ENCODE measurements at regions not wholly inside any gene's neighbourhood (a gene's known extent, or its start where the extent isn't known, plus 50 kb on each side); places are given as distances from the start of the nearest gene placed in this dataset.

- POLR2A ChIA-PET: no interaction called here
- no peak for ATAC-seq (ENCODE audit: low read depth)
- CTCF ChIA-PET: no interaction called here
These were observed 270.3 kb upstream of the CCDC54 start for GRCh38 chr3:107106907-107107306.

GRCh38 chr3:107110596-107111305, 266.5 kb upstream of the CCDC54 start:
- Mint-ChIP-seq H3K27ac (no peak overlapping the region), H3K9me3 (no peaks in the 10 kb centered on the region), H3K4me1 (no peaks in the 10 kb centered on the region), H3K4me3 (no peak overlapping the region), H3K36me3 (ENCODE audit: low read depth) (no peaks in the 10 kb centered on the region), H3K27me3 (no peaks in the 10 kb centered on the region)
- no peak for TF ChIP-seq CTCF (IDR thresholded peaks at IDR 0.05)
- ChIA-PET POLR2A (no interaction called here), CTCF (no interaction called here)
- DNase-seq (no peak), ATAC-seq (ENCODE audit: low read depth) (no peak)
- intact Hi-C loops (cut with micrococcal nuclease): no loop called here

More at GRCh38 chr3:107106907-107107306, 270.3 kb upstream of the CCDC54 start:
- intact Hi-C loops (cut with micrococcal nuclease): no loop called here
- no peaks in the 10 kb centered on the region for H3K4me1 Mint-ChIP-seq
- H3K36me3 Mint-ChIP-seq (ENCODE audit: low read depth): no peaks in the 10 kb centered on the region
- no peak overlapping the region for H3K27ac Mint-ChIP-seq
- no peak for TF ChIP-seq CTCF (IDR thresholded peaks at IDR 0.05)
- no peak for DNase-seq
- no peaks in the 10 kb centered on the region for H3K9me3 Mint-ChIP-seq
- H3K27me3 Mint-ChIP-seq: no peaks in the 10 kb centered on the region
- H3K4me3 Mint-ChIP-seq: no peak overlapping the region

- Mint-ChIP-seq H3K4me3 (no peak overlapping the region), H3K27ac (no peak overlapping the region), H3K27me3 (no peaks in the 10 kb centered on the region), H3K4me1 (no peaks in the 10 kb centered on the region), H3K9me3 (no peaks in the 10 kb centered on the region), H3K36me3 (ENCODE audit: low read depth) (no peaks in the 10 kb centered on the region)
- intact Hi-C loops (cut with micrococcal nuclease): no loop called here
- TF ChIP-seq CTCF (IDR thresholded peaks at IDR 0.05): no peak
- POLR2A ChIA-PET: no interaction called here
- CTCF ChIA-PET: no interaction called here
- ATAC-seq (ENCODE audit: low read depth) (no peak), DNase-seq (no peak)
These were observed 265.4 kb upstream of the CCDC54 start for GRCh38 chr3:107111872-107112271.

GRCh38 chr3:107112356-107112755, 264.9 kb upstream of the CCDC54 start:
- ATAC-seq (ENCODE audit: low read depth): no peak
- CTCF ChIA-PET: no interaction called here
- Mint-ChIP-seq H3K4me1 (no peaks in the 10 kb centered on the region), H3K27me3 (no peaks in the 10 kb centered on the region), H3K36me3 (ENCODE audit: low read depth) (no peaks in the 10 kb centered on the region), H3K27ac (no peak overlapping the region), H3K4me3 (no peak overlapping the region), H3K9me3 (no peaks in the 10 kb centered on the region)
- no peak for TF ChIP-seq CTCF (IDR thresholded peaks at IDR 0.05)
- no peak for DNase-seq
- intact Hi-C loops (cut with micrococcal nuclease): no loop called here
- POLR2A ChIA-PET: no interaction called here

GRCh38 chr3:107116251-107116650, 261.0 kb upstream of the CCDC54 start:
- Mint-ChIP-seq H3K4me3 (no peak overlapping the region), H3K27ac (no peak overlapping the region), H3K9me3 (no peaks in the 10 kb centered on the region), H3K4me1 (peaks cover 6% of the 10 kb centered on the region), H3K27me3 (peaks cover 2% of the 10 kb centered on the region), H3K36me3 (ENCODE audit: low read depth) (no peaks in the 10 kb centered on the region)
- ATAC-seq (ENCODE audit: low read depth) (no peak), DNase-seq (no peak)
- ChIA-PET CTCF (no interaction called here), POLR2A (no interaction called here)
- no peak for TF ChIP-seq CTCF (IDR thresholded peaks at IDR 0.05)
- intact Hi-C loops (cut with micrococcal nuclease): no loop called here

All from activated B cell treated with CpG ODN at 0.5 μM for 24 hours (primary cell).